MM.1S (cell line): ENCODE measurements at regions not wholly inside any gene's neighbourhood (a gene's known extent, or its start where the extent isn't known, plus 50 kb on each side); places are given as distances from the start of the nearest gene placed in this dataset.

Experiments used
- EZH2 ChIP-seq: fragments of 300-600 bp; sonication (generic); optimal IDR thresholded peaks from 2 replicates; pipeline ENCODE3; 2017; ENCODE audit warnings: low read depth, mild to moderate bottlenecking, antibody characterized with exemption, low read length, mixed read lengths
- EZH2phosphoT487 ChIP-seq: fragments of 300-600 bp; sonication (generic); IDR thresholded peaks from 2 replicates; pipeline ENCODE4 v1.6.1; 2018; ENCODE audit warnings: antibody characterized with exemption, low read length

- TF ChIP-seq EZH2phosphoT487 (no peak), EZH2 (no peak)
These were observed 887.4 kb upstream of the ROBO1 start for GRCh38 chr3:80655216-80655615.
